ENCODE measurements at regions not wholly inside any gene's neighbourhood (a gene's known extent, or its start where the extent isn't known, plus 50 kb on each side); places are given as distances from the start of the nearest gene placed in this dataset.

DNA sequence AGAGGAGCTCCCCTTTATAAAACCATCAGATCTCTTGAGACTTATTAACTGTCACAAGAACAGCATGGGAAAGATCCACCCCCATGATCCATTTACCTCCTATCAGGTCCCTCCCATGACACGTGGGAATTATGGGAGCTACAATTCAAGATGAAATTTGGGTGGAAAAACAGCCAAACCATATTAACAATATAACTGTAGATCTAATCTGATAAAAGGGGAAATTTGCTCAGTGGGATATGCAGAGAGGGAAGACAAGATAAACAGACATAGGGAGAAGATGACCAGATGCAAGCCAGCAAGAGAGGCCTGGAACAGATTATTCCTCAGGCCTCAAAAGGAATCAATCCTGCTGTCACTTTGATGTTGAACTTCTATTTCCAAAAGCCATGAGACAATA lies 841.5 kb downstream of the LRRIQ3 start:
- no peak for FAIRE-seq

DNA sequence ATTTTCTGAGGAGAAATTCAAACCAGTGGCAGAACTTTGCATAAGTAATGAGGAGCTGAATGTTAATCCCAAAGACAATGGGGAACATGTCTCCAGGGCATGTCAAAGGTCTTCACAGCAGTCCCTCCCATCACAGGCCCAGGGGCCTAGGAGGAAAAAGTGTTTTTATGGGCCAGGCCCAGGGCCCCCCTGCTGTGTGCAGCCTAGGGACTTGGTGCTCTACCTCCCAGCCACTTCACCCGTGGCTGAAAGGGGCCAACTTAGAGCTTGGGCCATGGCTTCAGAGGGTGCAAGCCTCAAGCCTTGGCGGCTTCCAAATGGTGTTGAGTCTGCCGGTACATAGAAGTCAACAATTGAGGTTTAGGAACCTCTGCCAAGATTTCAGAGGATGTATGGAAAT lies 854.0 kb downstream of the LRRIQ3 start:
- TF ChIP-seq, protein P1, sequence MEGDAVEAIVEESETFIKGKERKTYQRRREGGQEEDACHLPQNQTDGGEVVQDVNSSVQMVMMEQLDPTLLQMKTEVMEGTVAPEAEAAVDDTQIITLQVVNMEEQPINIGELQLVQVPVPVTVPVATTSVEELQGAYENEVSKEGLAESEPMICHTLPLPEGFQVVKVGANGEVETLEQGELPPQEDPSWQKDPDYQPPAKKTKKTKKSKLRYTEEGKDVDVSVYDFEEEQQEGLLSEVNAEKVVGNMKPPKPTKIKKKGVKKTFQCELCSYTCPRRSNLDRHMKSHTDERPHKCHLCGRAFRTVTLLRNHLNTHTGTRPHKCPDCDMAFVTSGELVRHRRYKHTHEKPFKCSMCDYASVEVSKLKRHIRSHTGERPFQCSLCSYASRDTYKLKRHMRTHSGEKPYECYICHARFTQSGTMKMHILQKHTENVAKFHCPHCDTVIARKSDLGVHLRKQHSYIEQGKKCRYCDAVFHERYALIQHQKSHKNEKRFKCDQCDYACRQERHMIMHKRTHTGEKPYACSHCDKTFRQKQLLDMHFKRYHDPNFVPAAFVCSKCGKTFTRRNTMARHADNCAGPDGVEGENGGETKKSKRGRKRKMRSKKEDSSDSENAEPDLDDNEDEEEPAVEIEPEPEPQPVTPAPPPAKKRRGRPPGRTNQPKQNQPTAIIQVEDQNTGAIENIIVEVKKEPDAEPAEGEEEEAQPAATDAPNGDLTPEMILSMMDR (IDR thresholded peaks at IDR 0.05; ENCODE audit: insufficient read depth, missing control alignments) = no peak
- DNase-seq (ENCODE audit: insufficient read length, low spot score) (no peak), FAIRE-seq (no peak)

More for the DNA sequence above, 841.5 kb downstream of the LRRIQ3 start:
- TF ChIP-seq, protein P1 (IDR thresholded peaks at IDR 0.05; ENCODE audit: insufficient read depth, missing control alignments) = no peak
- no peak for DNase-seq (ENCODE audit: insufficient read length, low spot score)

DNA sequence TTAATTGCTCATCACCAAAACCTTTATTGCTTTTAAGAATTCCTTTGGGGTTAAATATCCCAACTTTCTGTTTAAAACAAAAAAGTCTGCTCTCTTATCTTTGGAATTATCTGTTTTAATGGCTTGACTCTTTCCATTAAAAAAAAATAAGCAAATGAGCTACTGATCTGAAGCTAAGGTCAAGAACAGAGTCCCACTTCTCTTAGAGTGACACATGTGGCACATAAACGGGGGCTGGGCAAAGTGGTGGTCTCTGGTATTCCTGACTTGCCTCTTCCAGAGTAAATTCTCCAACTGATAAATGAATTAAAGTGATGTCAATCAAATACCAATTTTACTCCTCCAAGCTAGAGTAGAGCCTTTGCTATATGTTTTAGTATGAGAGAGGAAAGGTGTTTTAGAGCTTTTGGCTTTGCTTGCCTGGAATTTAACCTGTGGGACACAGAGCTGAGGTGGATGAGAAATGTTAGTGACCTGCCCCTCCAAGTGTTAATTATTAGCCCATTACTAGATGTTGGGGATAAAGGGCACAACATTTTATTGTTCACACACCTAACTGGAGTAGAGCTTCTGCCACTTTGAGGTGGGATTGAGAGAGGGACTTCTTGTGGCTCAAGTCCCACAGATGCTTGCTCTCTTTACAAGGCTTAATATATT lies 864.0 kb downstream of the LRRIQ3 start:
- FAIRE-seq = no peak
- TF ChIP-seq, protein P1 (IDR thresholded peaks at IDR 0.05; ENCODE audit: insufficient read depth, missing control alignments) = no peak

DNA sequence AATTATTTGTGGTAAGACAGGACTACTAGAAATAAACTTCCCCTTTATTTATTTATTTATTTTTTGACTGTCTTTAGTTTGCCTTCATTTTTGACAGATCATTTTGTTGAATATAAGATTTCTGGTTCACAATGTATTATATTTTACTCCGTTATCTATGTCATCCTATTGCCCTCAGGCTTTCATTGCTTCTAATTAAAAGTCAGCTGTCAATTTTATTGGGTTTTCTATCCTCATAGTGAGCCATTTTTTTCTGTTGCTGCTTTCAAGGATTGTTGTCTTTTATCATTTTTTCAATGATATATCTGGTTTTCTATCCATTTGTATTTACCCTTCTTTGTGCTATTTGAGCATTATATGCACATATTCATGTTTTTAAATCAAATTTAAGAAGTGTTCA lies 866.2 kb downstream of the LRRIQ3 start:
- TF ChIP-seq, protein P1 (IDR thresholded peaks at IDR 0.05; ENCODE audit: insufficient read depth, missing control alignments) = no peak
- no peak for FAIRE-seq
- no peak for DNase-seq (ENCODE audit: insufficient read length, low spot score)

More for the DNA sequence above, 864.0 kb downstream of the LRRIQ3 start:
- DNase-seq (ENCODE audit: insufficient read length, low spot score) = no peak

DNA sequence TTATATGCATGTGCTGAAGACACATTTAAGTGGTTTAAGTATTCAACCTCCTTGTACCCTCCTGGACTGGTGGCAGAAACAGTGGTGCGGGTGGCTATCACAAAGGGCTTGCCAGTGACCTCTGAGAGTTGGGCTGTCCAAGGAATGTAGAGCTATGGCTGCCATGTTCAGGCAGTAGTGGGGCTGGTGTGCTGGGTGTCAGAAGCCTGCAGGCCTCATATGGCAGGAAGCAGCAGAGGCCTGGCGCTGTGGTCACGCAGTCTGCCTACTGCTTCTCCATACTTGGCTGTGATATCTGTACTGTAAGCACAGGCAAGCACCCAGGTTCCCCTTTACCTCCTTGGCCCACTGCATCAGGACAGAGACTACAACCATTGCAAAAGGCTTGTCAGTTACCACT lies 870.0 kb downstream of the LRRIQ3 start:
- TF ChIP-seq, protein P1 (IDR thresholded peaks at IDR 0.05; ENCODE audit: insufficient read depth, missing control alignments) = no peak
- no peak for DNase-seq (ENCODE audit: insufficient read length, low spot score)
- FAIRE-seq = no peak

DNA sequence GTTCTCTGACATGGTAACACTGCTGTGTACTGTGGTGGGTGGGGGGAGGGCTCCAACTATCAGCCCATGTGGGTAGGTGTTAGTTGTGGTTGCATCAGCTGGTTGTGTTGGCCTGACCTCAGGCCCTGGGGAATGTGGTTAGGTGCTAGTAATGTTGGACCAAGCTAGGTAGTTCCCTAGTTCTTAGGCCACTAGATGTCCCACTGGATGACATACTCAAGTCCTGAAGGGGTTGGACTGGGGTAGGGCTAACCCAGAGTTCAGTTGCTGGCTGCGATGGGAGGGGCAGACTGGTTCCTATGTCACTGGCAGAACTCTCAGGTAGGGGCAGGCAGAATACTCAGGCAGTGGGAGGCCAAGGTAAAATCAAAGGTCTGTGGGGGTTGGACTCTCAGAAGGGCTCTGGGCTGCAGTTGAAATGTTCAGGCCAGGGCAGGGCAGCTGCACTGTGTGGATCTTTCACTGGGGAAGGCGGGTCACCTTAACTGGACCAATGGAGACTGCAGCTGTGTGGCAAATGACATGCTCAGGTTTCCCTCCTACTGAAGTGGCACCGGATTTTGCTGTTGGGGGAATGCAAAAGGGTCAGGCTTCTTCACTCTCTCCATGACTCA lies 870.7 kb downstream of the LRRIQ3 start:
- DNase-seq (ENCODE audit: insufficient read length, low spot score) (no peak), FAIRE-seq (no peak)
- TF ChIP-seq, protein P1 (IDR thresholded peaks at IDR 0.05; ENCODE audit: insufficient read depth, missing control alignments) = no peak

DNA sequence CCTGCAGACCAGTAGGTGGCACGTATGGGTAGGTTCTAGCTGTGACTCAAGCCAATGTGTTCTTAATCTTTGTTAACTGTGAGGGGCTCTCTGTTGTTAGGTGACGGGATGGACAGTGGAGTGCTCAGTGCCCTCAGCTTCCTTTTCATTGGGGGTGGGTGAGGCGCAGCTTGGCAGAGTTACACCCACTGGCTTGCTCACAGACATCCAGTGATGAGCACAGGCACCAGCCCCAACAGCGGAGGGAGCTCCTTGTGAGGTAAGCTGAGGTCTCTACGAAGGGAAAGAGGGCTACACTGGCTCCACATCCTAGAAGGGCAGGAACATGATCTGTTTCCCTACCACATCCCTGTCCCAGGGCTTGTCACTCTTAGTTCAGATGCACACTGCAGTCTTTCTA lies 871.3 kb downstream of the LRRIQ3 start:
- no peak for FAIRE-seq
- TF ChIP-seq, protein P1 (IDR thresholded peaks at IDR 0.05; ENCODE audit: insufficient read depth, missing control alignments) = no peak
- DNase-seq (ENCODE audit: insufficient read length, low spot score) = no peak
